Thoracic aorta (tissue), 2 donors: ENCODE measurements at regions not wholly inside any gene's neighbourhood (a gene's known extent, or its start where the extent isn't known, plus 50 kb on each side); places are given as distances from the start of the nearest gene placed in this dataset.

ENCODE experiments used
- ATAC-seq: fragments of 150-250 bp; one replicate; pipeline ENCODE4 v1.8.0; 2017; ENCODE audit warnings: low read depth; ENCODE audit not compliant: insufficient number of reproducible peaks, low FRiP score
- DNase-seq: peaks from one replicate; pipeline ENCODE4 v3.0.0-alpha.2; 2020; ENCODE audit warnings: low spot score
- H3K27ac ChIP-seq, 2 donors: fragments of 200-600 bp; sonication (generic); 1 replicate in 1 of 2; 2 replicates in 1 of 2; pipeline ENCODE4 v1.5.1; 2016; ENCODE audit warnings: mild to moderate bottlenecking in 2 of 2, moderate library complexity in 2 of 2
- H3K27me3 ChIP-seq: fragments of 200-600 bp; sonication (generic); replicated peaks from 2 replicates; pipeline ENCODE4 v1.6.0; 2016; ENCODE audit warnings: mild to moderate bottlenecking; ENCODE audit not compliant: insufficient read depth
- H3K36me3 ChIP-seq: fragments of 200-600 bp; sonication (generic); one replicate; pipeline ENCODE4 v1.5.1; 2016
- H3K4me1 ChIP-seq, 2 donors: fragments of 200-600 bp; sonication (generic); 1 replicate in 1 of 2; 2 replicates in 1 of 2; pipeline versions ENCODE4 v1.5.1 to v1.6.0; 2016; ENCODE audit warnings: low read depth in 2 of 2, mild to moderate bottlenecking in 1 of 2; ENCODE audit not compliant: control insufficient read depth in 1 of 2
- H3K4me3 ChIP-seq: fragments of 200-600 bp; sonication (generic); 2 replicates; pipeline ENCODE4 v1.5.1; 2016; ENCODE audit warnings: mild to moderate bottlenecking
- H3K9me3 ChIP-seq: fragments of 200-600 bp; sonication (generic); 2 replicates; pipeline ENCODE4 v1.5.1; 2016
- TF ChIP-seq, protein P1 (sequence below): fragments of 200-600 bp; sonication (generic); IDR thresholded peaks from one replicate; pipeline ENCODE4 v1.5.1; 2019; ENCODE audit warnings: antibody characterized with exemption

DNA sequence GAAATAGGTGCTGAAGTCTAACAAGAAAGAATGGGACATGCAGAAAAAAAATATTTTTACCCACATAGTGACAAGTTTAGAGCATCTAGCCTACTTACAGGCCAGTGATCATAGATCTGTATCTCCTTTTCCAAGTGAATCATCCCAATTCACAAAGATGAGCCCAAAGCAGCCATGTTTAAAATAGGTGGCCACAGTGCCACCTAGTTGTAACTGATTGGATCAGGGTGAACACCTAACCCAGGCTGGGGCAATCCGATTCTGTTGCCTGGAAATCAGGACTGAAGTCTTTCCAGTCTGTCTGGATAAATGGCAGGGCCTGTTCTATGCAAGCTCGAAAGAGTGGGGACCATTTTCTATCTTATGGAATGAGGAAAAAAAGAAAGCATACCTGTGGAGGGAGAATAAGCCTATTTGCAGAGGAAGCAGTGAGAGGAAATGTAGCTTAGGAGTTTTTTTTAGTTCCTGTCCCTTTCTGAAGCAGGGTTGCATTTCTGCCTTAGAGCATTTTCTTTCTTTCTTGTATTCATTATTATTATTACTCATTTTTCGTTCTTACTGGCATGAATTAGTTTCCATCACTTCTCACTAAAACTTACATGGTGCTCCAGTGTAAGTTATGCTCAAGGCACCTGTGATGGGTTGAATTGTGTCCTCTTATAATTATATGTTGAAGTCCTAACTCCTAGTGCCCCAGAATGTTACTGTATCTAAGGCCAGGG lies 113.2 kb upstream of the RAG2 start:
- no peak for DNase-seq
- Histone ChIP-seq H3K27me3 (no peaks in the 10 kb centered on the region), H3K27ac (no peak overlapping the region), H3K4me3 (no peak overlapping the region), H3K9me3 (no peaks in the 10 kb centered on the region), H3K36me3 (no peaks in the 10 kb centered on the region), H3K4me1 (no peaks in the 10 kb centered on the region)
- TF ChIP-seq, protein P1, sequence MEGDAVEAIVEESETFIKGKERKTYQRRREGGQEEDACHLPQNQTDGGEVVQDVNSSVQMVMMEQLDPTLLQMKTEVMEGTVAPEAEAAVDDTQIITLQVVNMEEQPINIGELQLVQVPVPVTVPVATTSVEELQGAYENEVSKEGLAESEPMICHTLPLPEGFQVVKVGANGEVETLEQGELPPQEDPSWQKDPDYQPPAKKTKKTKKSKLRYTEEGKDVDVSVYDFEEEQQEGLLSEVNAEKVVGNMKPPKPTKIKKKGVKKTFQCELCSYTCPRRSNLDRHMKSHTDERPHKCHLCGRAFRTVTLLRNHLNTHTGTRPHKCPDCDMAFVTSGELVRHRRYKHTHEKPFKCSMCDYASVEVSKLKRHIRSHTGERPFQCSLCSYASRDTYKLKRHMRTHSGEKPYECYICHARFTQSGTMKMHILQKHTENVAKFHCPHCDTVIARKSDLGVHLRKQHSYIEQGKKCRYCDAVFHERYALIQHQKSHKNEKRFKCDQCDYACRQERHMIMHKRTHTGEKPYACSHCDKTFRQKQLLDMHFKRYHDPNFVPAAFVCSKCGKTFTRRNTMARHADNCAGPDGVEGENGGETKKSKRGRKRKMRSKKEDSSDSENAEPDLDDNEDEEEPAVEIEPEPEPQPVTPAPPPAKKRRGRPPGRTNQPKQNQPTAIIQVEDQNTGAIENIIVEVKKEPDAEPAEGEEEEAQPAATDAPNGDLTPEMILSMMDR: no peak
- ATAC-seq: no peak
